ENCODE measurements at regions not wholly inside any gene's neighbourhood (a gene's known extent, or its start where the extent isn't known, plus 50 kb on each side); places are given as distances from the start of the nearest gene placed in this dataset.

DNA sequence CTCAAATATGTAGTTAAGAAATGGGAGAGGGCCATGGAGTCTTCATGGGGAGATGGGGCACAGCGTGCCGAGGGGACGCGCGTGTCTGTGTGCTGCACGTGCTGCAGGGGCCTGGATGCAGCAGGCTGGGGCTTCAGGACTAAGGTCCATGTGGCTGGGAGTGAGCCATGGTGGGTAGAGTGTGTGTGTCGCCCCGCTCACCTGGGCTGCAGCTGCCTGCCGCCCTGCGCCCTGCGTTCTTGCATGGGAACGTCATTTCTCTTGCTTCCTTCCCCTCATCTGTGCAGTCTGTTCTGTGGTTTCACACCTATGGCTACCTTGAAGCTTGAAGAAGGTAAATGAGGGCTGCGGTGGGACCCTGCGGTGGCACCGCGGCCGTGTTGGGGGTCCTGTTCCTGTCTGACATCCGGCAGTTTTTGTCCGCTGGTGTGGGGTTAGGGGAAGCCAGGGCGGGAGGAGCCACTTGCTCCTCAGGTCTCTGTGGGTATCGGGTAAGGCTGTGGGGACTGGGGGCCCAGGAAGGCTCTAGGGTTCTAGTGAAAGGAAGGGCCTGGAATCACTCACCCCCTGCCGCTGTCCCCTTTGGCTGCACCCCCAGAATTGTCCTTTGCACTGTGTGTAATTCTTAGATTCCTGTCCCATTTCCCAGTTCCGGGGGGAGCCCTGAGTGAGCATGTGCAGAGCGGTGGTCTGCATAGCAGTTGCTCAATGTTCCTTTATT is 54.1 kb upstream of the HS6ST1 start:
- Histone ChIP-seq H3K9me2 (ENCODE audit: insufficient read depth) (no peaks in the 10 kb centered on the region), H3K9me3 (ENCODE audit: insufficient read depth, low read depth) (no peaks in the 10 kb centered on the region), H3K27me3 (ENCODE audit: insufficient read depth, low read depth) (no peaks in the 10 kb centered on the region), H3K4me1 (replicated peaks; ENCODE audit: insufficient read depth) (no peaks in the 10 kb centered on the region), H3K36me3 (ENCODE audit: low read depth) (no peaks in the 10 kb centered on the region), H3F3A (ENCODE audit: insufficient read depth, low read depth) (no peaks in the 10 kb centered on the region), H3K79me2 (ENCODE audit: low read depth) (no peaks in the 10 kb centered on the region), H4K20me1 (ENCODE audit: insufficient read depth) (no peaks in the 10 kb centered on the region), H3K4me2 (no peak overlapping the region), H3K27ac (no peak overlapping the region), H3K4me3 (no peak overlapping the region), H2AFZ (no peak overlapping the region)
- no TSS peak for BruUV-seq (replicated peaks)
- CTCF ChIA-PET, result interaction anchor here (0.6 kb wide), 1 partner anchor 11 kb away, joined by 10 read pairs; no protein-coding TSS in a partner anchor
- TF ChIP-seq EZH2 (IDR thresholded peaks at IDR 0.05; ENCODE audit: low read depth) (no peak), CTCF (conservative IDR thresholded peaks at IDR 0.05) (no peak)
- no peak for DNase-seq
- POLR2A ChIA-PET (ENCODE audit: unreplicated experiment), result no interaction called here
- intact Hi-C loops (cut with micrococcal nuclease; ENCODE audit: unreplicated experiment), result no loop called here

DNA sequence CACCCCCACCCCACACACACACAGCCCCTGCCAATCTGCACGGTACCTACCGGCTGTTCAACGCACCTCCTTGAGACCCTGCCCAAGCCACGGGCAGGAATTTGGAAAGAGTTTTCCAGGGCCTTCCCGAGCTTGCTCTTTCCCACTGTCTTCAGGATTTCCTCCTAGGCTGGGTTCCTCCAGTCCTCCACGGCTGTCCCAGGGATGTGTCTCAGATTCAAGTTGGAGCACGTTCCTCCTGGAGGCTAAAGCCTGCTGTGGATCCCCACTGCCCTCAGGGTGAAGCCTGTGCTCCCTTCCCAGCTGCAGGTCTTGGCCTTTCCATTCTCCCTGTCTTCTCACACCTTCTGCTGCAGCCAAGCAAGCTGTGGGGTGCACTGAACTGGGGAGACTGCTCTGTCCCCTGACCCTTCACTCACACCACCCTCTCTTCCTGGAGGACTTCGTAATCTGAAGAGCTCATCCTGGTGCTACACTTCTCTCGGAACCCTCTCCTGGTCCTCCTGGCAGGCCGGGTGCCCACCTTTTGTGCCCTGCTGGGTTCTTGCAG is 54.9 kb upstream of the HS6ST1 start:
- H3K9me3 ChIP-seq (ENCODE audit: insufficient read depth, low read depth), result no peaks in the 10 kb centered on the region
- no peak overlapping the region for H3K27ac ChIP-seq
- H3K4me1 ChIP-seq (replicated peaks; ENCODE audit: insufficient read depth), result no peaks in the 10 kb centered on the region
- H3K36me3 ChIP-seq (ENCODE audit: low read depth), result no peaks in the 10 kb centered on the region
- H2AFZ ChIP-seq, result no peak overlapping the region
- ChIA-PET CTCF (no interaction called here), POLR2A (ENCODE audit: unreplicated experiment) (no interaction called here)
- H4K20me1 ChIP-seq (ENCODE audit: insufficient read depth), result no peaks in the 10 kb centered on the region
- H3K4me2 ChIP-seq, result no peak overlapping the region
- no peaks in the 10 kb centered on the region for H3K9me2 ChIP-seq (ENCODE audit: insufficient read depth)
- H3K4me3 ChIP-seq, result no peak overlapping the region
- H3K79me2 ChIP-seq (ENCODE audit: low read depth), result no peaks in the 10 kb centered on the region
- intact Hi-C loops (cut with micrococcal nuclease; ENCODE audit: unreplicated experiment), result no loop called here
- BruUV-seq (replicated peaks), result no TSS peak
- DNase-seq, result no peak
- H3K27me3 ChIP-seq (ENCODE audit: insufficient read depth, low read depth), result no peaks in the 10 kb centered on the region
- TF ChIP-seq EZH2 (IDR thresholded peaks at IDR 0.05; ENCODE audit: low read depth) (no peak), CTCF (conservative IDR thresholded peaks at IDR 0.05) (no peak)
- H3F3A ChIP-seq (ENCODE audit: insufficient read depth, low read depth), result no peaks in the 10 kb centered on the region

- no peaks in the 10 kb centered on the region for H4K20me1 ChIP-seq (ENCODE audit: insufficient read depth)
- no peaks in the 10 kb centered on the region for H3F3A ChIP-seq (ENCODE audit: insufficient read depth, low read depth)
- TF ChIP-seq CTCF (conservative IDR thresholded peaks at IDR 0.05) (no peak), EZH2 (IDR thresholded peaks at IDR 0.05; ENCODE audit: low read depth) (no peak)
- no peaks in the 10 kb centered on the region for H3K9me2 ChIP-seq (ENCODE audit: insufficient read depth)
- H3K4me1 ChIP-seq (replicated peaks; ENCODE audit: insufficient read depth), result no peaks in the 10 kb centered on the region
- no peak overlapping the region for H2AFZ ChIP-seq
- DNase-seq, result peak in 1 of 2 experiments; percentile 53
- no peaks in the 10 kb centered on the region for H3K9me3 ChIP-seq (ENCODE audit: insufficient read depth, low read depth)
- intact Hi-C loops (cut with micrococcal nuclease; ENCODE audit: unreplicated experiment), result no loop called here
- H3K4me2 ChIP-seq, result no peak overlapping the region
- POLR2A ChIA-PET (ENCODE audit: unreplicated experiment), result no interaction called here
- no TSS peak for BruUV-seq (replicated peaks)
- H3K27me3 ChIP-seq (ENCODE audit: insufficient read depth, low read depth), result no peaks in the 10 kb centered on the region
- H3K27ac ChIP-seq, result no peak overlapping the region
- CTCF ChIA-PET, result no interaction called here
- no peak overlapping the region for H3K4me3 ChIP-seq
- H3K36me3 ChIP-seq (ENCODE audit: low read depth), result no peaks in the 10 kb centered on the region
- no peaks in the 10 kb centered on the region for H3K79me2 ChIP-seq (ENCODE audit: low read depth)
Measured at GRCh38 chr2:128374001-128374710, 55.5 kb upstream of the HS6ST1 start.
